DMS 273 (cell line): ENCODE measurements at regions not wholly inside any gene's neighbourhood (a gene's known extent, or its start where the extent isn't known, plus 50 kb on each side); places are given as distances from the start of the nearest gene placed in this dataset.

ENCODE experiments used
- DNase-seq: peaks from one replicate; lab custom pipeline; 2025; ENCODE audit not compliant: unreplicated experiment; lab: John Stamatoyannopoulos, UW

GRCh38 chr1:195941795-195942194, 666.4 kb downstream of the KCNT2 start:
- no peak for DNase-seq

DNA sequence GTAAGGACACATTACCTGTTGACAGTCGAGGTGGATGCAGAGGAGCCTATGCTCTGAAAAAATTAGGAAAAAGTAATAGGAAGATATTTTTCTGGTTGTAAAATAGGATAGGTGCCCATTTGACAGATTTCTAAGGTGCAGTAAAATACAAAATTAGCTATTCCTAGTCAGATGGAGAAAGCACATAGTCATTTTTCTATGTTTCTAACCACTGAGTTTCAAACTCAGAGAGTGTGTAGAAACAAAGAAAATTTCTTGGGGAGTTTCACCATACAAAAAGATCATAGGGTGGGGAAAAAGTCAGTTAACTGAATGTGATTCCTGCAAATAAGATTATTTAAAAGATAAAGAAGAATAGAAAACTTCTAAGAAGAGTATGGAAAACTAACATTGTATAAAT, 666.9 kb downstream of the KCNT2 start:
- no peak for DNase-seq

GRCh38 chr1:195939844-195940243, 668.4 kb downstream of the KCNT2 start:
- no peak for DNase-seq

DNA sequence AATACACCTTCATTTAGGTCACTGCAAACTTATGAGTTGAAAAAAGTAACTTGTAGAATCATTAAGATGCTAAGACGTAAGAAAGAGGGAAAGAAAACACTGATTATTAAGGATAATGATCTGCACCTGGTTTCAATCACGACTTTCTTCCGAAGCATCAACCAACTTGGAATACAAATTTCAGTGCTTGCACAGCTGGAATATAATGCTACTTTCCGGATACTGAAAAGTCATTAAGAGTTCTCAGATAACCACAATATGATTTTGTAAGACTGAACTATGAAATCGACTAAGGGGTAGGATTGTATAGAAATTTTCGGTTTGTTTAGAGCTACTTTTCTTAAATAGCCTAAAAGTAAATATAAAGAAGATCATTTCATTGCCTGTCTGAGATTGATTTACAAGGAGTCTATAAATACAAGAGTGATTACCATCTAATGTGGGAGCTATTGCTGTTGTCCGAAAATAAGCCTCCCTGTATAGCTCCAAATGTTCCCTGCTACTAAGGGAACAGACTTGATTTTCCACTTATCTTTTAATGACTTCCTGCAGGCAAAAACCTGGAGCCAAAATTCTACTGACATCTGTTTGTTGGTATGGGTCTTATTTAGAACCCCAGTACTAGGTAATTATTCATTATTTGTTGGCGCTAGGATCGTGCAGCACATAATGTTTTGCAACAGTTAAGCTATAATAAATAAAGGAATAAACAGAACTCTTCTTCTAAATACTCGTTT, 673.3 kb downstream of the KCNT2 start:
- no peak for DNase-seq

DNA sequence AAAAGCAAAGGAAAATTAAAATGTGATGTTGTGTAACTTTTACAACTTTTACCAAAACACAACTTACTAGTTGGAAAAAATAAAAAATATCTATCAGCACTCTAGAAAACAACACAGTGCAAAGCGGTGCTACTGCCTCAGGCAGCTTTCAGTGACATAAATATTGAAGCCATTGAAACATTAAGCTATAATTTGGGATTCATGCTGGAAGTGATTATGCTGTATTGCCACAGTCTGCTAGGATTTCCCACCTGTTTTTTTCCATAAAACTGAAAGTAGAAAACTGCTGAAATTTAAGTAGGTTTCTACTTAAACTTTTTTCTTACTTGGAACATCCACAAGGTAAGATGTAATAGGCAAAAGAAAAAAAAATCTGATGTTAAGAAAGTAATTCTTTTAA, 674.4 kb downstream of the KCNT2 start:
- DNase-seq, result no peak

DNA sequence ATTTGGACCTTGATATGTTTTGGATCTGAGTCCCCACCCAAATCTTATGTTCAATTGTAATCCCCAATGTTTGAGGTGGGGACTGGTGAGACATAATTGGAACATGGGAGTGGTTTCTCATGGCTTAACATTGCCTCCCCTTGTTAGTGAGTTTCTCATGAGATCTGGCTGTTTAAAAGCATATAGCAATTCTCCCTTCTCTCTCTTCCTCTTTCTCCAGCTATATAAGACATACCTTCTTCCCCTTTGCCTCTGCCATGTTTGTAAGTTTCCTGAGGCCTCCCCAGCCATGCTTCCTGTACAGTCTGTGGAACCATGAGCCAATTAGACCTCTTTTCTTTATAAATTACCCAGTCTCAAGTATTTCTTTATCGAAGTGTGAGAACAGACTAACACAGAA, 692.4 kb downstream of the KCNT2 start:
- no peak for DNase-seq

GRCh38 chr1:195909061-195909460, 699.2 kb downstream of the KCNT2 start:
- DNase-seq, result no peak

DNA sequence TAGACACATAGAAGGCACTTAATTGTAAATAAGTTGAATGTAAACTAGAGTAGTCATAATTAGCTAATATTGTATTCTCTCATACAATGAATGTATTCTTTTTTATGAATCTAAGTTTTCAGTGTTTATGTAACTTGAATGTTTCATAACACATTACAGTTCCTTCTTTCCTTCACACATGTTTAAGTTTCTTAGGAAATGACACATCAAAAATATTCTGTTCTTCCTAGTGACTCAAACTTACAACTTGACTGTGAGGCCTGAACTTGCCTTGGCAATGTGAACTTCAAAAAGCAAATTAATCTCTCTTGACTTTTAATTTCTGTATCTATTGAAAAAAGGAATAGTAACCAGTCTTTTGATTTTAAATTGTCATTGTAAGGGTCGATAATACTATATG, 700.1 kb downstream of the KCNT2 start:
- no peak for DNase-seq

DNA sequence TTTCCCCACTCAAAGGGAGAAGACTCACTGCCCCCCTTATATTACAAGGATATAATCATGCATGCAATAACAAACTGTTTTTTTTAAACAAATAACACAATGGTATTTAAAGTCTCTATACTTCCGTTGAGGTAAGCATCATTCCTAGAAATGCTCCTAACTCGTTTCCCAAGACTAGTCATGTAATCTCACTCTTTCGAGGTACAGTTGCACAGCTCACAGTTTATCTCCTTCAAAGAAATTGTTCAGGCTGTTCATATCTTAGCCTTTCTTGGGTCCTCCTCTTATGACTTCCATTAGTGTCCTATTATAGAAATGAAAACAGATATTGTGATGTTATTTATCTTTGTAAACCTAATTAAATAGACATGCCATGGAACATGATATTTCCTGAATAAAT, 705.0 kb downstream of the KCNT2 start:
- no peak for DNase-seq

DNA sequence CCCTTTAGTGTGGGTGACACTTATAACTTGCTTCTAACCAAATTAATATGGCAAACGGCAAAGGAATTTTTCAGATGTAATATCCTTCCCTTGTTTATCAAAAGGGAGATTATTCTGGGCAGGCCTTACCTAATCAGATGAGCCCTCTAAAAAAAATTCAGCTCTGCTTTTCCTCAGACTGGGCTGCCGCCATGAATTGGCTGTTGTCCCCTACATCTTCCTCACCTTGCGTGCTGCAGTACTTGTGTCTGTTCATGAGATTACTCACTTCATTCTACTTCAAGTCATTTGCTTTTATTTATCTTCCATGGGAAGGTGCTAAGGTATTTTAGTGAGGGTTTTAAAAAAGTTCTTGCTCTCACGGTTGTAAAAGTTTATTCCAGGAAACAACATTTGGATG, 705.5 kb downstream of the KCNT2 start:
- no peak for DNase-seq

GRCh38 chr1:195899762-195900352, 708.4 kb downstream of the KCNT2 start:
- no peak for DNase-seq

GRCh38 chr1:195898924-195899323, 709.3 kb downstream of the KCNT2 start:
- no peak for DNase-seq

GRCh38 chr1:195898373-195898772, 709.9 kb downstream of the KCNT2 start:
- no peak for DNase-seq

GRCh38 chr1:195897076-195897475, 711.2 kb downstream of the KCNT2 start:
- DNase-seq, result no peak

DNA sequence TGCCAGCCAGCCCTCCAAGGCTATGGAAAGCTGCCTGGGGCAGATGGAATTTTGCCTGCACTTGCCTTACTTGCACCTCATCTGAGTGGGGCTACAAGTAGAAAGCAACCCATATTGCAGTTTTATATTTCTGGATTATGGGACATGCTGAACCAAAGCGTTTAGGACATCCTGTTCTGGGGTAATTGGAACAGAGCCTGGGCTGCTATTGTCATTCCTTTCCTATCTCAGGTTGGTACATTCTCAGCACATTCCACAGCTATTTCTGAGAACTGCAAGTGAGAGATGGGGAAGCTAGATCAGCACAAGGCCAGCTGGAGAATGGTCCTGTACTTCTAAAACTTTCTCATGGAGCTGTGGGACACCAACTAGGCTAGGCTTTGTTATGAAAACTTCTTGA, 713.8 kb downstream of the KCNT2 start:
- DNase-seq, result no peak

DNA sequence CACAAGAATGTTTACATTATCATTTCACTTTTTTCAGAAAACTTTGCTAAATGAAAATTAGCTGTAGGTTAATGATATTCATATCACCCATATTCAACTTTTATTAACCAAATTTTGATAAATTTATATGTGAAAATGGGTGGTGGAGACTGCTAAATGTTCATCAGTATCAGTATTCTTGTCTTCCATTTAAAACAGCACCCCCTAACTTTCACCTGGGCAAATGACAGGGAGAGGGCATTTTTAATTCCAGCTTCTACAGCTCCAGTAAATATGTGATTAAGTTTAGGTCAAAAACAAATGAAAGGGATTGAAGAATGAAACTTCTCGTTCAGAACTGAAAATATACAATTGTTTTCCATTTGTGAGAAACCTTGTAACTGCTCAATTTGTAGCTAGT, 722.2 kb downstream of the KCNT2 start:
- DNase-seq, result peak; percentile 2

GRCh38 chr1:195878478-195878877, 729.8 kb downstream of the KCNT2 start:
- no peak for DNase-seq

- DNase-seq, result no peak
Measured at GRCh38 chr1:195876792-195877191, 731.4 kb downstream of the KCNT2 start.

GRCh38 chr1:195872376-195872775, 735.9 kb downstream of the KCNT2 start:
- DNase-seq, result no peak

- no peak for DNase-seq
Measured at GRCh38 chr1:195867638-195868037, 740.6 kb downstream of the KCNT2 start.

DNA sequence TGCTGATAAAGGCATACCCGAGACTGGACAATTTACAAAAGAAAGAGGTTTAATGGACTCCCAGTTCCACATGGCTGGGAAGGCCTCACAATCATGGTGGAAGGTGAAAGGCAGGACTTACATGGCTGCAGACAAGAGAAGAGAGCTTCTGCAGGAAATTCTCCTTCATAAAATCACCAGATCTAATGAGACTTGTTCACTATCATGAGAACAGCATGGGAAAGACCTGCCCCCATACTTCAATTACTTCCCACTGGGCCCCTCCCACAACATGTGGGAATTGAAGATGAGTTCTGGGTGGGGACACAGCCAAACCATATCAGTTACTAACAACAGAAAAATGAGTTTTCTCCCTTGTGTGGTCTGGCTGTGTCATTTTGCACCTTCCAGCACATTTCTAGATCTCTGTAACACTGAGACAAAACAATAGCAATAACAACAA, 741.4 kb downstream of the KCNT2 start:
- DNase-seq, result no peak

DNA sequence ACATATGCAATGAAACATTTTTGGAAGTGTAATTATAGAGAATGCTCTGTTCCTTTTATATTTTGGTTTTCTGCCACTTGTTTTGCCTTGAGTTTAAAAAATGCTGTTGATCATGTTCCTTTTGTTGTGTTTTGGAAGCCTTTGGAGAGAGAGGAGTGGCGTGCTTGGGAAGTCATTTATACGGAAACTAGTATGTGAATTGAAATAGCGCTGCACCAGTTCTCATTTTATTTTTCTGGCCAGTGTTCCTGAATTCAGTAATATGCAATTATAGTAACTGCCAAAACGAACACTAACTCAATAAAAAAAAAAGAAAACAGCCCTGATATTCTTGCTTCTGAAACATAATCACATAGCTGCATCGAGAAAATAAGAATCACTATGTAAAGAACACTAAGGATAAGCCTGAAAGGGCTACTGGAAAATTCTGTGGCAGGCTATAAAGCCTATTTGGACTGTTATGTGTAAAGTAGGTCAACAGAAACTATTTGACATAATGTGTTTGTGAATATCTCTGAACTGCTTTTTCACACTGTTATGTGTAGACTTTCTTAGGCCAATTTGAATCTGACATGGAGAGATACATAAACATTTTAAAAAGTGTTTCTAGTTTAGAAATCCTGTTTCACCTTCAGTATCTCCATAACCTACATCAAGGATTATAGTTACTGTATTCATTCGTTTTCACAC, 742.0 kb downstream of the KCNT2 start:
- DNase-seq, result no peak
